Pancreas (tissue), 10 donors: ENCODE measurements at regions not wholly inside any gene's neighbourhood (a gene's known extent, or its start where the extent isn't known, plus 50 kb on each side); places are given as distances from the start of the nearest gene placed in this dataset.

Experiments used
- ATAC-seq, 4 donors: fragments of 200-7000 bp; cut with Tn5 transposase; one replicate each; pipeline versions ENCODE4 v1.8.0 to v1.9.1; 2020; ENCODE audit warnings: mild to moderate bottlenecking in 4 of 4, moderate library complexity in 4 of 4
- DNase-seq, 6 donors: peaks; one replicate each; pipeline ENCODE4 v3.0.0-alpha.2; 2020
- FAIRE-seq: peaks from 2 replicates; lab custom pipeline; 2012; peaks lifted over from hg19 to GRCh38; lab: Jason Lieb, UNC
- H3K27ac ChIP-seq, 4 donors: fragments of 200-600 bp; sonication (generic); 1 replicate in 3 of 4; 2 replicates in 1 of 4; pipeline versions ENCODE4 v1.5.0 to v1.8.0; 2020
- H3K27me3 ChIP-seq, 4 donors: fragments of 200-600 bp; one replicate each; pipeline ENCODE4 v1.8.0; 2021
- H3K36me3 ChIP-seq, 3 donors: fragments of 200-600 bp; sonication (generic) in 1 of 3; one replicate each; pipeline versions ENCODE4 v1.5.0 to v1.8.0; 2020 to 2021
- H3K4me1 ChIP-seq, 3 donors: fragments of 200-600 bp; one replicate each; pipeline ENCODE4 v1.8.0; 2021
- H3K4me3 ChIP-seq, 4 donors: fragments of 200-600 bp; sonication (generic) in 2 of 4; one replicate each; pipeline versions ENCODE4 v1.5.0 to v1.8.0; 2020 to 2021
- H3K9me3 ChIP-seq, 4 donors: fragments of 200-600 bp; one replicate each; pipeline ENCODE4 v1.8.0; 2021
- CTCF ChIP-seq, 4 donors: fragments of 200-600 bp; sonication (generic) in 3 of 4; IDR thresholded peaks; one replicate each; pipeline versions ENCODE4 v1.5.0 to v1.8.0; 2021; ENCODE audit warnings: antibody characterized with exemption in 4 of 4
- WGBS, 2 donors: extraction: QIAGEN DNeasy Blood & Tissue Kit; methylation state at CpG; one replicate each; pipeline ENCODE4 v1.1.7; 2013; 5-methylcytosine and 5-hydroxymethylcytosine counted together
- intact Hi-C, 3 donors: fragments of 100-400 bp; cut with DNase I; formaldehyde crosslinking; loops; one replicate each; pipeline versions ENCODE4 v1.11.1 to v1.14.2; 2022
- donor health status: healthy with polysubstance abuse.
- donor health status: DM: no; HTN: no; CAD: no; lungs with moderate emphysema.
- donor health status: DM: no; HTN: no; CAD: no.
- donor health status: control.
- donor health status: control.
- donor health status: Bipolar disorder and iron deficiency.
- donor health status: DM: yes; HTN: yes; CAD: no.
- donor health status: DM: no; HTN: no; CAD: no.
- donor health status: DM: no; HTN: no; CAD: no.
- donor health status: DM: yes; HTN: yes; CAD: no.

GRCh38 chr3:94179059-94179458 is 116.2 kb downstream of the NSUN3 start:
- WGBS, 2 donors = 63 to 74% methylated on average over 2 of the region's 2 CpGs
- H3K4me1 ChIP-seq = no peaks in the 10 kb centered on the region
- DNase-seq = no peak
- TF ChIP-seq CTCF (IDR thresholded peaks at IDR 0.05) = no peak
- no peak overlapping the region for H3K4me3 ChIP-seq
- H3K27me3 ChIP-seq = peaks cover 0 to 3% (median 0%) of the 10 kb centered on the region in 4 donors
- intact Hi-C loops = no loop called here
- no peak overlapping the region for H3K27ac ChIP-seq
- H3K9me3 ChIP-seq = no peaks in the 10 kb centered on the region
- ATAC-seq = no peak
- no peak for FAIRE-seq
- H3K36me3 ChIP-seq = no peaks in the 10 kb centered on the region

- Histone ChIP-seq H3K4me3 (no peak overlapping the region), H3K9me3 (no peaks in the 10 kb centered on the region), H3K4me1 (no peaks in the 10 kb centered on the region), H3K36me3 (no peaks in the 10 kb centered on the region), H3K27ac (no peak overlapping the region), H3K27me3 (peaks cover 0 to 3% (median 0%) of the 10 kb centered on the region in 4 donors)
- intact Hi-C loops = no loop called here
- 66 to 73% methylated on average over 6 of the region's 6 CpGs for WGBS, 2 donors
- no peak for ATAC-seq
- no peak for DNase-seq
- FAIRE-seq = no peak
- TF ChIP-seq CTCF (IDR thresholded peaks at IDR 0.05) = no peak
Measured at GRCh38 chr3:94183551-94183950, 120.7 kb downstream of the NSUN3 start.

- H3K4me1 ChIP-seq = no peaks in the 10 kb centered on the region
- H3K9me3 ChIP-seq = no peaks in the 10 kb centered on the region
- no peak overlapping the region for H3K4me3 ChIP-seq
- no peak for FAIRE-seq
- no peak for TF ChIP-seq CTCF (IDR thresholded peaks at IDR 0.05)
- DNase-seq = no peak
- no peak overlapping the region for H3K27ac ChIP-seq
- intact Hi-C loops = no loop called here
- WGBS, 2 donors = 0% methylated on average over 1 of the region's 1 CpG
- ATAC-seq = no peak
- peaks cover 0 to 3% (median 0%) of the 10 kb centered on the region in 4 donors for H3K27me3 ChIP-seq
- H3K36me3 ChIP-seq = no peaks in the 10 kb centered on the region
Measured at GRCh38 chr3:94184781-94185180, 121.9 kb downstream of the NSUN3 start.

- FAIRE-seq (no peak), ATAC-seq (no peak), DNase-seq (no peak)
- 61 to 71% methylated on average over 2 of the region's 2 CpGs for WGBS, 2 donors
- no peak overlapping the region for H3K27ac ChIP-seq
- TF ChIP-seq CTCF (IDR thresholded peaks at IDR 0.05) = no peak
- intact Hi-C loops = no loop called here
- no peaks in the 10 kb centered on the region for H3K4me1 ChIP-seq
- H3K4me3 ChIP-seq = no peak overlapping the region
- peaks cover 0 to 3% (median 0%) of the 10 kb centered on the region in 4 donors for H3K27me3 ChIP-seq
- no peaks in the 10 kb centered on the region for H3K9me3 ChIP-seq
- no peaks in the 10 kb centered on the region for H3K36me3 ChIP-seq
Measured at GRCh38 chr3:94185753-94186152, 122.9 kb downstream of the NSUN3 start.

- intact Hi-C loops = no loop called here
- Histone ChIP-seq H3K36me3 (no peaks in the 10 kb centered on the region), H3K27me3 (no peaks in the 10 kb centered on the region), H3K4me3 (no peak overlapping the region), H3K4me1 (no peaks in the 10 kb centered on the region), H3K9me3 (no peaks in the 10 kb centered on the region), H3K27ac (no peak overlapping the region)
- no peak for TF ChIP-seq CTCF (IDR thresholded peaks at IDR 0.05)
- ATAC-seq = no peak
- no peak for DNase-seq
- FAIRE-seq = no peak
- WGBS, 2 donors = 63 to 65% methylated on average over 2 of the region's 2 CpGs
Measured at GRCh38 chr3:94187697-94188096, 124.8 kb downstream of the NSUN3 start.
